ENCODE measurements at regions not wholly inside any gene's neighbourhood (a gene's known extent, or its start where the extent isn't known, plus 50 kb on each side); places are given as distances from the start of the nearest gene placed in this dataset.
"Not testable (repeated sequence)": the region's sequence is repeated elsewhere in the genome, so short reads cannot be mapped to it uniquely, and the experiment has no call there.

GRCh38 chrX:121356139-121356849 lies 308.9 kb downstream of the GLUD2 start:
- TF ChIP-seq, protein P1, sequence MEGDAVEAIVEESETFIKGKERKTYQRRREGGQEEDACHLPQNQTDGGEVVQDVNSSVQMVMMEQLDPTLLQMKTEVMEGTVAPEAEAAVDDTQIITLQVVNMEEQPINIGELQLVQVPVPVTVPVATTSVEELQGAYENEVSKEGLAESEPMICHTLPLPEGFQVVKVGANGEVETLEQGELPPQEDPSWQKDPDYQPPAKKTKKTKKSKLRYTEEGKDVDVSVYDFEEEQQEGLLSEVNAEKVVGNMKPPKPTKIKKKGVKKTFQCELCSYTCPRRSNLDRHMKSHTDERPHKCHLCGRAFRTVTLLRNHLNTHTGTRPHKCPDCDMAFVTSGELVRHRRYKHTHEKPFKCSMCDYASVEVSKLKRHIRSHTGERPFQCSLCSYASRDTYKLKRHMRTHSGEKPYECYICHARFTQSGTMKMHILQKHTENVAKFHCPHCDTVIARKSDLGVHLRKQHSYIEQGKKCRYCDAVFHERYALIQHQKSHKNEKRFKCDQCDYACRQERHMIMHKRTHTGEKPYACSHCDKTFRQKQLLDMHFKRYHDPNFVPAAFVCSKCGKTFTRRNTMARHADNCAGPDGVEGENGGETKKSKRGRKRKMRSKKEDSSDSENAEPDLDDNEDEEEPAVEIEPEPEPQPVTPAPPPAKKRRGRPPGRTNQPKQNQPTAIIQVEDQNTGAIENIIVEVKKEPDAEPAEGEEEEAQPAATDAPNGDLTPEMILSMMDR (IDR thresholded peaks at IDR 0.05; ENCODE audit: borderline replicate concordance, control extremely low read depth, extremely low read depth, insufficient read depth, missing control alignments) = no peak
- in situ Hi-C loops (cut with MboI; ENCODE audit: low sequenced_read_pairs, unreplicated experiment) = no loop called here
- DNase-seq (ENCODE audit: low spot score) = no peak

DNA sequence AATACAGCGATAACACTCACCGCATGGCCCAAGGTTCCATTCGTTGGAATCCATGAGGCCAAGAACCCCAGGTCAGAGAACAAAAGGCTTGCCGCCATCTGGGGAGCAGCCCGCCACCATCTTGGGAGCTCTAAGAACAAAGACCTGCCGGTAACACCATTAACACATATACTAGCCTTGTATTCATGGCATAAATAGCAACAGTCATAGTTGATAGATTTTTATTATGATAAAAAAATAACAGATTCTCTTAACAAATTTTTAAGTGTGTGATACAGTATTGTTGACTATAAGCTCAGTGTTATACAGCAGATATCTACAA lies 309.4 kb downstream of the GLUD2 start:
- DNase-seq (ENCODE audit: low spot score) = no peak
- in situ Hi-C loops (cut with MboI; ENCODE audit: low sequenced_read_pairs, unreplicated experiment) = no loop called here
- TF ChIP-seq, protein P1 (IDR thresholded peaks at IDR 0.05; ENCODE audit: borderline replicate concordance, control extremely low read depth, extremely low read depth, insufficient read depth, missing control alignments) = no peak

DNA sequence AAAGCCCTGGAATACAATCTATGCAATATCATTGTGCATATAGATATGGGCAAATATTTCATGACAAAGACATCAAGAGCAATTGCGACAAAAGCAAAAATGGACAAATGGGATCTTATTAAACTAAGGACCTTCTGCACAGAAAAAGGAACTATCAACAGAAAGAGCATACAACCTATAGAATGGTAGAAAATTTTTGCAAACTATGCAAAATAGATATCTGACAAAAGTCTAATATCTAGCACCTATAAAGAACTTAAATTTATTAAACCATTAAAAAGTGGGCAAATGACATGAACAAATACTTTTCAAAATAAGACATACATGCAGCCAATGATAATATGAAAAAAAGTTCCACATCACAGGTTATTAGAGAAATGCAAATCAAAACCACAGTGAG lies 312.9 kb downstream of the GLUD2 start:
- no peak for DNase-seq (ENCODE audit: low spot score)
- TF ChIP-seq, protein P1 (IDR thresholded peaks at IDR 0.05; ENCODE audit: borderline replicate concordance, control extremely low read depth, extremely low read depth, insufficient read depth, missing control alignments) = no peak
- in situ Hi-C loops (cut with MboI; ENCODE audit: low sequenced_read_pairs, unreplicated experiment) = no loop called here

DNA sequence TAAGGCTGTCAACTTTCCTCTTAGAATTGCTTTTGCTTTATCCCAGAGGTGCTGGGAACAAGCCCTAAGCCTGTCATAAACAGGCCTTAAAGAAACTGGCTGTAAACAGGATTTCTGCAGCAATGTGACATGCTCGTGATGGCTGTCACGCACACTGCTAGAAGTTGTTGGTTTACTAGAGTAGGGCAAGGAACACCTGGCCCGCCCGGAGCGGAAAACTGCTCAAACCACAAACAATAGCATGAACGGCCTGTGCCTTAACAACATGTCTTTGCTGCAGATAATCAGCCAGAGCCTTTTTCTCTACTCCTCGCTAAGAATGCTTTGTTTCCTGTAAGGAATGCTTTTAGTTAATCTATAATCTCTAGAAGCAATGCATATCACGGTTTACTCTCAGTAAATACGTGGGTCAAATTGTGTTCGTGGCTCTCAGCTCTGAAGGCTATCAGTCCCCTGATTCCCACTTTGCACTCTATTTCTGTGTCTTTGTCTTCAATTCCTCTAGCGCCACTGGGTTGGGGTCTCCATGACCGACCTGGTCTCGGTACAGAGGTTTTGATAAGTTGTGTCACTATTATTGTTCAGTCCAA lies 318.3 kb downstream of the GLUD2 start:
- TF ChIP-seq, protein P1 (IDR thresholded peaks at IDR 0.05; ENCODE audit: borderline replicate concordance, control extremely low read depth, extremely low read depth, insufficient read depth, missing control alignments) = no peak
- no peak for DNase-seq (ENCODE audit: low spot score)
- in situ Hi-C loops (cut with MboI; ENCODE audit: low sequenced_read_pairs, unreplicated experiment) = no loop called here

DNA sequence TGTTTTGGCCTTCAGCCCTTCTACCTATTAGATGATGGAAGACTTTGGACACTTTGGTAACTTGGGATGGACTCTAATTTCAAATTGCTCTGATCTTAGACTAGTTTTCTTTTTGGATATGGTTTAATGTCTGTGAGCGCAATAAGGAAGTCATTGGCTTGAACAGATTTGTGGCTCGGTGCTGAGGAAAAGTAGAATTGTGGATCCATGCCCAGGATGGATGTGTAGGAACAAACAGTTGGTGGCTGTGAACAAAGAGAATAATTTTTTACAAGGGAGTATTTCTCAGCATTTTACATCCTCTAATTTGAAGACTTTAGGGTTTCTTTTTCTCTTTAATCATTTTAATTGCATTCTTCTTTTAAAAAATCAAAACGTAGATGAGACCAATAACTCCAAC lies 327.1 kb downstream of the GLUD2 start:
- TF ChIP-seq, protein P1 (IDR thresholded peaks at IDR 0.05; ENCODE audit: borderline replicate concordance, control extremely low read depth, extremely low read depth, insufficient read depth, missing control alignments) = no peak
- no peak for DNase-seq (ENCODE audit: low spot score)
- in situ Hi-C loops (cut with MboI; ENCODE audit: low sequenced_read_pairs, unreplicated experiment) = no loop called here

- DNase-seq (ENCODE audit: low spot score); in situ Hi-C loops (cut with MboI; ENCODE audit: low sequenced_read_pairs, unreplicated experiment): not testable (repeated sequence)
Observed at GRCh38 chrX:121381915-121382314, 334.5 kb downstream of the GLUD2 start.

DNA sequence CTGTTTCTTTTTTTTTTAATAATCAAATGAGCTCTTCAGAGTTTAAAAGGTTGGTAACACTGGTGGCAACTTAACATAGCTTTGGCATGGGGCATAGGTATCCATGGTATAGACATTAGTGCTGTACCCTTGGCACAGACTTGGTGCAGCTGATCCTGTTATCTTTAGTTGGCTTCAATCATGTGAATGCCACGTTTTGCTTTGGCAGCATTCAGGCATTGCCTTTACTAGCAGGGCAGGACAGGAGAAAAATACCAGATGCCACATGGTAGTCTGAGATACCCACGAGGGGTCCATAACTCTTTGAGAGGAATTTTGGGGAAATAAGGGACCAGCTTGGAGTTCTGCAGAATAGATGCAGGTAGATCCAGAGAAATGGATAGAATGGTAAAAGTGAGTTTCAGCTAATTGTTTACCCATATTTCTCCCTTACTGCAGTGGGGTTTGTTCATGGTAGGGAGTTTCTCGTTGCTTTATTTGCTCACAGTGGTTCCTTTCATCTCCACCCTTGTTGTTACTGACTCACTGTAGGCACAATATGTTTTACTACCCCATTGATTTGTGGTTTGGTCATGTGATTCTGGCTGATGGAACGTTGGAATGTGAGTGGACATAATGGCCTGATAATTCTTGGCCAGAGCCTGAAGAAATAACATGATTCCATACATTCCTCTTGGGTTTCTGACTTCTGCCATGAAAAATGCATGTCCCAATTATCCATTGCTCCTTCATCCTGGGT lies 342.7 kb downstream of the GLUD2 start:
- TF ChIP-seq, protein P1 (IDR thresholded peaks at IDR 0.05; ENCODE audit: borderline replicate concordance, control extremely low read depth, extremely low read depth, insufficient read depth, missing control alignments) = no peak

More for the DNA sequence above, 342.7 kb downstream of the GLUD2 start:
- in situ Hi-C loops (cut with MboI; ENCODE audit: low sequenced_read_pairs, unreplicated experiment) = no loop called here
- no peak for DNase-seq (ENCODE audit: low spot score)
